Immature natural killer cell (primary cell): ENCODE measurements at regions not wholly inside any gene's neighbourhood (a gene's known extent, or its start where the extent isn't known, plus 50 kb on each side); places are given as distances from the start of the nearest gene placed in this dataset.

Experiments used
- DNase-seq, 3 donors: peaks; one replicate each; pipeline ENCODE4 v3.0.0; 2022; ENCODE audit warnings: mixed read lengths in 1 of 3
- H3K27ac Mint-ChIP-seq, 6 donors: one replicate each; pipeline ENCODE4 v1.8.0; 2020; ENCODE audit warnings: mixed read lengths in 6 of 6, mild to moderate bottlenecking in 5 of 6, inconsistent platforms in 4 of 6, moderate library complexity in 3 of 6
- H3K27me3 Mint-ChIP-seq, 3 donors: one replicate each; pipeline ENCODE4 v1.8.0; 2020 to 2021; ENCODE audit warnings: low read depth in 3 of 3, mild to moderate bottlenecking in 3 of 3, mixed read lengths in 3 of 3, moderate library complexity in 3 of 3, inconsistent platforms in 1 of 3
- H3K36me3 Mint-ChIP-seq, 3 donors: one replicate each; pipeline ENCODE4 v1.8.0; 2020; ENCODE audit warnings: mixed read lengths in 3 of 3, inconsistent platforms in 2 of 3, mild to moderate bottlenecking in 2 of 3
- H3K4me1 Mint-ChIP-seq, 2 donors: one replicate each; pipeline ENCODE4 v1.8.0; 2020; ENCODE audit warnings: inconsistent platforms in 2 of 2, mild to moderate bottlenecking in 2 of 2, mixed read lengths in 2 of 2, moderate library complexity in 1 of 2
- H3K4me3 Mint-ChIP-seq, 5 donors: one replicate each; pipeline ENCODE4 v1.8.0; 2020; ENCODE audit warnings: mild to moderate bottlenecking in 5 of 5, mixed read lengths in 5 of 5, inconsistent platforms in 3 of 5, moderate library complexity in 3 of 5
- H3K9me3 Mint-ChIP-seq, 6 donors: one replicate each; pipeline ENCODE4 v1.8.0; 2020; ENCODE audit warnings: mild to moderate bottlenecking in 6 of 6, mixed read lengths in 6 of 6, inconsistent platforms in 4 of 6, moderate library complexity in 3 of 6

DNA sequence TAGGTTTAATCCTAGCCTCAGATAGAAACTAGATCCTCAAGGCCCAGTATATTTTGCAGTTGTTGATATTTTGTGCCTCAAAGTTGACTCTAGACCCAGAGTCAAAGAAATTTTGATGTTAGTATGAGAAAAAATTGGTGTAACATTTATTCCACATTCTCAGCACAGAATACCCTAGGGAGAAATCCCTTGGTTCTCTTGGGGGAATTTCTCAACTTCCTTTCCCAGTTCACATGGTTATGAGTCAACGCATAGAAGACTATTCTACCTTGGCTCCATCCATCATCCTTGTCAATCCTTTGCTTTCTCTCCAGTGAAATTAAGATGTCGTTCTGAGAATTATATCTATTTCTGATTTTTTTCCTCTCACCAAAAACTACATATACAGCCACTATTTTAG lies 145.3 kb downstream of the POSTN start:
- Mint-ChIP-seq H3K9me3 (peaks cover 8 to 34% (median 16%) of the 10 kb centered on the region in 6 donors), H3K4me1 (no peaks in the 10 kb centered on the region), H3K27me3 (no peaks in the 10 kb centered on the region), H3K4me3 (no peak overlapping the region), H3K36me3 (no peaks in the 10 kb centered on the region), H3K27ac (no peak overlapping the region)
- no peak for DNase-seq

GRCh38 chr13:37450276-37450675 lies 148.3 kb downstream of the POSTN start:
- DNase-seq: no peak
- H3K4me3 Mint-ChIP-seq: no peak overlapping the region
- H3K9me3 Mint-ChIP-seq: peaks cover 15 to 43% (median 22%) of the 10 kb centered on the region in 6 donors
- no peaks in the 10 kb centered on the region for H3K36me3 Mint-ChIP-seq
- H3K27me3 Mint-ChIP-seq: no peaks in the 10 kb centered on the region
- H3K27ac Mint-ChIP-seq: no peak overlapping the region
- H3K4me1 Mint-ChIP-seq: no peaks in the 10 kb centered on the region

GRCh38 chr13:37448153-37448552 lies 150.4 kb downstream of the POSTN start:
- Mint-ChIP-seq H3K4me1 (no peaks in the 10 kb centered on the region), H3K4me3 (no peak overlapping the region), H3K9me3 (peaks cover 11 to 40% (median 14%) of the 10 kb centered on the region in 6 donors), H3K27me3 (no peaks in the 10 kb centered on the region), H3K36me3 (no peaks in the 10 kb centered on the region), H3K27ac (no peak overlapping the region)
- DNase-seq: no peak

DNA sequence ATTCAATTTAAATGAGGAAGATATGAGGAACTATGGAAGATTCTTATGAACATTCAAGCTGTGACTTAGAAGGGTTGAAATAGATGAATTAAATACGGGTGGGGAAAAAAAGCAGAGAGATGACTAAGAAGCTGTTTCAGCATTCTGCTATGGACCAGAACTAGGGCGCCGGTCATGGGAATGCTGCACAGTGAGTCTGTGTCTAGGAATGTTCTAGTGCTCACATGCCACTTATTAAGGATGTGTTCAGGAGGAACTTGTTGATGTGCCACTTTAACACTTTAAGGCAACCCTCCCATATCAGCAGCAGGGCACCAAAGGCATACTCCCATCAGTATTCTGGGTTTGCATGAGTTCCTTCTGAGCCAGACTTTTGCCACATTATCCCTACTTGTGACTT lies 152.1 kb downstream of the POSTN start:
- Mint-ChIP-seq H3K4me3 (no peak overlapping the region), H3K27ac (no peak overlapping the region), H3K36me3 (no peaks in the 10 kb centered on the region), H3K9me3 (peaks cover 14 to 51% (median 15%) of the 10 kb centered on the region in 6 donors), H3K27me3 (no peaks in the 10 kb centered on the region), H3K4me1 (no peaks in the 10 kb centered on the region)
- no peak for DNase-seq

DNA sequence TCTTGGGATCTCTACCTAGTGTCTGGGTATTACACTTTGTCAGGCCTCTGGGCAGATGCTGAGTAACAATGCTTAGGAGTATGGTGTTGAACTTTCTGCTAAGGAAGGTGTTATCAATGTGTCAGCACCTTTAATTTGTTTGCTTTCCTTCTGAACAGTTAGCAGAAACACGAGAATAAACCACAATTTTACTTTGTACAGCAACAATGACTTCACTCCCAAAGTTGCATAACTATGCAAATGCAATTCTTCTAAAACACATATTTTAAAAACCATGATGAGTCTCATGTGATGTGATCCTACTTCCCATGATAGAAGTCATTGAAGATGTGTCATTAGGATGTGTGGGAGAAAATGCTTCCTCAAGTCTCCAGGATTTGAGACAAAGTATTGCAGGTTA lies 155.0 kb downstream of the POSTN start:
- no peaks in the 10 kb centered on the region for H3K27me3 Mint-ChIP-seq
- no peaks in the 10 kb centered on the region for H3K36me3 Mint-ChIP-seq
- H3K4me1 Mint-ChIP-seq: no peaks in the 10 kb centered on the region
- peaks cover 20 to 50% (median 25%) of the 10 kb centered on the region in 6 donors for H3K9me3 Mint-ChIP-seq
- H3K4me3 Mint-ChIP-seq: no peak overlapping the region
- DNase-seq: no peak
- H3K27ac Mint-ChIP-seq: no peak overlapping the region

DNA sequence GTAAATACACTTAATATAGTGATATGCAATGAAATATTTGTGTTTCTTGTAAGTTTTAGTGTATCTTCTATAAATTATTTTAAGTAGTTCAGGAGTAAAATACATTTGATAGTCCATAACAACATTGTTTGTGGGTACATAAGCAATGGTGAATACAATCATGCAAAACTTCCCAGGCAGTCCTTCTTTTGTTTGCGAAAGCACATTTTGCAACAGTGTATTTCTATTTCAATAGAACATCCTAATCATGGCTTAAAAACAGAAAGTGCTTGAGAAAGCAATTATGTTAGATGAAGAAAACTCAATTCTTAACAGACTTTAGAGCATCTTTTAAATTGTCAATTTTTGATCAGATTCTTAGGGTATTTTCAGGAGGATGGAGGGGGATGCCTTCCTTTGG lies 155.6 kb downstream of the POSTN start:
- Mint-ChIP-seq H3K27ac (no peak overlapping the region), H3K4me1 (no peaks in the 10 kb centered on the region), H3K9me3 (peaks cover 20 to 52% (median 26%) of the 10 kb centered on the region in 6 donors), H3K27me3 (no peaks in the 10 kb centered on the region), H3K4me3 (no peak overlapping the region), H3K36me3 (no peaks in the 10 kb centered on the region)
- no peak for DNase-seq

DNA sequence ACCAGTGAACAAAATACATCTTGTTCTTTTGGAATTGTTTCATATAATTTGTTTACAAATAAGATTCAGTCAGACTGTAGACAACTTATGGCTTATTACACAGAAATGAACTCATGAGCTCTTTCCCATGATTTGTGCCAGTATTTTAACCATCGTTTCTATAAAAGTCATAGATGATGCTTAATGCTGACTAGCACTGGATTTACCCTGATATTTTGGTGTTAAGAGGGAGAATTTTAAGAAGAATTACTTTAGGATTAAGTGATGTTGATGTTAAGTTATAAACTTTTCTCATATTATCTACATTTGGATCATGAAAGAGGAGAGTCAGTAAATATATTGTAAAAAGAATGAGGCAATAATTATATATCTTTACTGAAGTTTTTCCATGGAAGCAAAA lies 162.7 kb downstream of the POSTN start:
- H3K36me3 Mint-ChIP-seq: no peaks in the 10 kb centered on the region
- H3K27me3 Mint-ChIP-seq: no peaks in the 10 kb centered on the region
- H3K27ac Mint-ChIP-seq: no peak overlapping the region
- peaks cover 3 to 22% (median 12%) of the 10 kb centered on the region in 6 donors for H3K9me3 Mint-ChIP-seq
- H3K4me1 Mint-ChIP-seq: no peaks in the 10 kb centered on the region
- DNase-seq: no peak
- H3K4me3 Mint-ChIP-seq: no peak overlapping the region

GRCh38 chr13:37433086-37433485 lies 165.5 kb downstream of the POSTN start:
- no peak overlapping the region for H3K4me3 Mint-ChIP-seq
- no peaks in the 10 kb centered on the region for H3K27me3 Mint-ChIP-seq
- no peaks in the 10 kb centered on the region for H3K4me1 Mint-ChIP-seq
- no peaks in the 10 kb centered on the region for H3K36me3 Mint-ChIP-seq
- DNase-seq: no peak
- no peak overlapping the region for H3K27ac Mint-ChIP-seq
- H3K9me3 Mint-ChIP-seq: peaks cover 8 to 22% (median 15%) of the 10 kb centered on the region in 6 donors

GRCh38 chr13:37429976-37430375 lies 168.6 kb downstream of the POSTN start:
- Mint-ChIP-seq H3K27ac (no peak overlapping the region), H3K4me1 (no peaks in the 10 kb centered on the region), H3K9me3 (peaks cover 8 to 26% (median 18%) of the 10 kb centered on the region in 6 donors), H3K36me3 (no peaks in the 10 kb centered on the region), H3K4me3 (no peak overlapping the region), H3K27me3 (no peaks in the 10 kb centered on the region)
- DNase-seq: no peak

DNA sequence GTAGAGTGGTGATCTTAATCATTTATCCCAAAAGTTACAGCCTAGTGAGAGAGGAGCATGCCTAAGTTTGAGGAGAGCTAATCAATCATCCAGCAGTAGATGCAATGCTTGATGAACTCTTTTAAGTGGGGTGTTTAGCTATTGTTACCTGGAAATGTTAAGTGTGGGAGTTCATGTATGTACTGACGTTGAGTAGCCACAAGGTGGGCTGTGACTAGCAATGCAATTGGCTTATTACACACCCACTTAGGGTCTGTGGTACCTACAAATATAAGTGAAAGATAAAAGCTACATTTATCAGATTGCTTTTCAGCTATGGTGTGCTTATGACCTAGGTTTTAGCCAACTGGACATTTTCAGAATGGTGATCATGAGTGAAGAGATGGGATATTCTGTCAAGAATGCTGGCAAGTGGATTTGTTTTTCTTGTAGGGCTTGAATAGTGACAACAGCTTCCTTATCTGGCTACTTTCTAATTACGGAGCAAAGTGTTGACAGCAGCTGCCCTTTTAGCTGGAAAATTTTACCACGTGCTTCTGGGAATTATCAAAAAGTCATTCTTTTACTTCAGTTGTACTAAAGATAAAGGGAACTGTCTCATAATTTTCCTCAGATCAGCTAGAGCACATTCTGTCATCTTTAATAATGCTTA lies 170.6 kb downstream of the POSTN start:
- no peak overlapping the region for H3K4me3 Mint-ChIP-seq
- H3K4me1 Mint-ChIP-seq: no peaks in the 10 kb centered on the region
- H3K27ac Mint-ChIP-seq: no peak overlapping the region
- no peak for DNase-seq
- H3K9me3 Mint-ChIP-seq: peaks cover 6 to 35% (median 19%) of the 10 kb centered on the region in 6 donors
- peaks cover 0 to 3% (median 0%) of the 10 kb centered on the region in 3 donors for H3K27me3 Mint-ChIP-seq
- H3K36me3 Mint-ChIP-seq: no peaks in the 10 kb centered on the region

GRCh38 chr13:37418490-37418889 lies 180.1 kb downstream of the POSTN start:
- Mint-ChIP-seq H3K27ac (no peak overlapping the region), H3K9me3 (peaks cover 5 to 43% (median 14%) of the 10 kb centered on the region in 6 donors), H3K4me3 (no peak overlapping the region), H3K36me3 (no peaks in the 10 kb centered on the region), H3K4me1 (no peaks in the 10 kb centered on the region), H3K27me3 (peaks cover 0 to 6% (median 0%) of the 10 kb centered on the region in 3 donors)
- no peak for DNase-seq

GRCh38 chr13:37417060-37417441 lies 181.5 kb downstream of the POSTN start:
- DNase-seq: no peak
- Mint-ChIP-seq H3K27me3 (peaks cover 0 to 3% (median 0%) of the 10 kb centered on the region in 3 donors), H3K36me3 (no peaks in the 10 kb centered on the region), H3K4me3 (no peak overlapping the region), H3K9me3 (peaks cover 5 to 39% (median 14%) of the 10 kb centered on the region in 6 donors), H3K4me1 (no peaks in the 10 kb centered on the region), H3K27ac (no peak overlapping the region)

DNA sequence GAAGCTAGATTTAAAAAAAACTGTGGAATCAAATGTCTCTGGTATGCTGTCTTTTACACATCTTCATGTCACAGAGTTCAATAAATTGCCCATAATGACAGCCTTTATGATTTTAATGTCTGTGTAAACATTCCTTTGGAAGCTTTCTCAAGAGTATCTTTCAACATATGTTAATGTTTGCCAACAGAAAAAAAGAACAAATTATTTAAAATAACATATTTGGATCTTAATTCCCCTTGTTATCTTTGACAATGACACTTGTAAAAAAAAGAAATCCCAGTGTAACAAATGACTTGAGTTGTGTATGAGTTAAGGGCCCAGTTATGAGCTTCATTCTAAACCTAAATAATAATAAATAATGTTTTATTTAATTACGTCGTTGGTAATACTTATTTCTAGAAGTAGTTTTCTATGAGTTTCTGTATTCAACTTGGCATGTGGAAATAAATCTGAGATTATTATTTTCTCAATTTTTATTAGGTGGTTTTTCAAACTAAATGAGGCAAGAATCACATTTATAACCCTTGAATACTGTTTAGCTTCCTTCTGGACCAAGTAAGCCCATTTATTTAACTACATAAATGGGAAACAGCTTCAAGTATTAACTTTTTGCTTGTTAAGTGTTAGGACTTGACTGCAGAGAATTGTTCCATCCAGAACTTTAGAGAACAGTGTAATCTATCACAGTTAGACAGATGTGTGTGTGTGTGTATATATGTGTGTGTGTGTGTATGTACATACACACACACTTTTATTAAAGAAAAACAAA lies 182.1 kb downstream of the POSTN start:
- Mint-ChIP-seq H3K9me3 (peaks cover 5 to 35% (median 14%) of the 10 kb centered on the region in 6 donors), H3K36me3 (no peaks in the 10 kb centered on the region), H3K4me3 (no peak overlapping the region), H3K4me1 (no peaks in the 10 kb centered on the region), H3K27ac (no peak overlapping the region), H3K27me3 (peaks cover 0 to 3% (median 0%) of the 10 kb centered on the region in 3 donors)
- DNase-seq: no peak

DNA sequence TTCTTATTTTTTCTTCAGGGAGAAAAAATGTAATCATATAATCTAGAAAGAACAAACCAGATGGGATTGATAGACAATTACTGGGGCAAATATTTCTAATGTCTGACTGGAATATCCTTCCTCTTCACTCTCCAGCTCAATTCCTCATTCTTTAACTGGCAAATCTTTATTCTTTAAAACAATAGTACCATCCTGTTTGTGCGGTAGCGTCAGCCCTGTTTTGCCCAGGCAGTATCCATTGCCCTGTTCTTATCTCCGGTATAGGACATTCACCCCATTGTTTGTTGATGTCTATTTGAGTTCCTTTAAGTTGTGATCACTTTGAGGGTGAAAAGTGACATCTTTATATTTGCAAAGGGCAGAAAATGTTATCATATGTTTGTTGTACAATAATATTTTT lies 185.4 kb downstream of the POSTN start:
- H3K9me3 Mint-ChIP-seq: peaks cover 6 to 33% (median 7%) of the 10 kb centered on the region in 6 donors
- no peaks in the 10 kb centered on the region for H3K4me1 Mint-ChIP-seq
- H3K27ac Mint-ChIP-seq: no peak overlapping the region
- DNase-seq: no peak
- peaks cover 0 to 2% (median 0%) of the 10 kb centered on the region in 3 donors for H3K27me3 Mint-ChIP-seq
- no peaks in the 10 kb centered on the region for H3K36me3 Mint-ChIP-seq
- H3K4me3 Mint-ChIP-seq: no peak overlapping the region
